NCI-H446 treated with DMSO at 0.1 percent for 48 hours (cell line): ENCODE measurements at regions not wholly inside any gene's neighbourhood (a gene's known extent, or its start where the extent isn't known, plus 50 kb on each side); places are given as distances from the start of the nearest gene placed in this dataset.

Experiments used
- DNase-seq: peaks from one replicate; lab custom pipeline; 2025; lab: John Stamatoyannopoulos, UW

GRCh38 chr3:168889666-168890065, 773.8 kb downstream of the MECOM start:
- DNase-seq = no peak

GRCh38 chr3:168888781-168889180, 774.7 kb downstream of the MECOM start:
- no peak for DNase-seq

GRCh38 chr3:168885028-168885427, 778.5 kb downstream of the MECOM start:
- DNase-seq = no peak

GRCh38 chr3:168884353-168884903, 779.1 kb downstream of the MECOM start:
- DNase-seq = peak; percentile 80

- no peak for DNase-seq
Measured at GRCh38 chr3:168883145-168883544, 780.4 kb downstream of the MECOM start.

GRCh38 chr3:168881804-168882203, 781.7 kb downstream of the MECOM start:
- DNase-seq = no peak

- DNase-seq = no peak
Measured at GRCh38 chr3:168878655-168879054, 782.9 kb upstream of the GOLIM4 start.

GRCh38 chr3:168877899-168878298, 782.2 kb upstream of the GOLIM4 start:
- DNase-seq = no peak

- DNase-seq = no peak
Measured at GRCh38 chr3:168876346-168877035, 780.8 kb upstream of the GOLIM4 start.

GRCh38 chr3:168872826-168873225, 777.1 kb upstream of the GOLIM4 start:
- no peak for DNase-seq

GRCh38 chr3:168870892-168871291, 775.2 kb upstream of the GOLIM4 start:
- DNase-seq = no peak

- no peak for DNase-seq
Measured at GRCh38 chr3:168865022-168865551, 769.4 kb upstream of the GOLIM4 start.

GRCh38 chr3:168864107-168865021, 768.6 kb upstream of the GOLIM4 start:
- no peak for DNase-seq

GRCh38 chr3:168863561-168863960, 767.8 kb upstream of the GOLIM4 start:
- DNase-seq = no peak

GRCh38 chr3:168862466-168862865, 766.7 kb upstream of the GOLIM4 start:
- no peak for DNase-seq

GRCh38 chr3:168860592-168860991, 764.9 kb upstream of the GOLIM4 start:
- DNase-seq = no peak

GRCh38 chr3:168860028-168860427, 764.3 kb upstream of the GOLIM4 start:
- no peak for DNase-seq

- no peak for DNase-seq
Measured at GRCh38 chr3:168859574-168859973, 763.9 kb upstream of the GOLIM4 start.

GRCh38 chr3:168859143-168859542, 763.4 kb upstream of the GOLIM4 start:
- no peak for DNase-seq

- no peak for DNase-seq
Measured at GRCh38 chr3:168858327-168858726, 762.6 kb upstream of the GOLIM4 start.

- DNase-seq = no peak
Measured at GRCh38 chr3:168850109-168850508, 754.4 kb upstream of the GOLIM4 start.

GRCh38 chr3:168847291-168847883, 751.7 kb upstream of the GOLIM4 start:
- DNase-seq = peak; percentile 38
